T-helper 17 cell (primary cell): ENCODE measurements at regions not wholly inside any gene's neighbourhood (a gene's known extent, or its start where the extent isn't known, plus 50 kb on each side); places are given as distances from the start of the nearest gene placed in this dataset.

Source experiments
- ATAC-seq: fragments of 150-1000 bp; cut with Tn5 transposase; 2 replicates; pipeline ENCODE4 v1.10.0; 2021; ENCODE audit warnings: mild to moderate bottlenecking, moderate library complexity
- DNase-seq, 3 donors: peaks; one replicate each; pipeline versions ENCODE4 v3.0.0 to v3.0.0-alpha.2; 2020 to 2021
- H3K9me3 ChIP-seq: one replicate; pipeline ENCODE4 v1.7.0; 2013; ENCODE audit warnings: low read length, mild to moderate bottlenecking; ENCODE audit not compliant: control insufficient read depth, poor library complexity, severe bottlenecking
- H3K27ac Mint-ChIP-seq: one replicate; pipeline ENCODE4 v1.8.0; 2022; ENCODE audit warnings: mild to moderate bottlenecking, moderate library complexity, mixed read lengths
- H3K27me3 Mint-ChIP-seq: one replicate; pipeline ENCODE4 v1.8.0; 2022; ENCODE audit warnings: mixed read lengths
- H3K36me3 Mint-ChIP-seq: one replicate; pipeline ENCODE4 v1.8.0; 2022; ENCODE audit warnings: low read depth, mixed read lengths
- H3K4me1 Mint-ChIP-seq: one replicate; pipeline ENCODE4 v1.8.0; 2022; ENCODE audit warnings: mild to moderate bottlenecking, mixed read lengths
- H3K4me3 Mint-ChIP-seq: one replicate; pipeline ENCODE4 v1.8.0; 2022; ENCODE audit warnings: mild to moderate bottlenecking, moderate library complexity, mixed read lengths

GRCh38 chr12:94700662-94701061, 50.3 kb upstream of the TMCC3 start:
- no peaks in the 10 kb centered on the region for H3K9me3 ChIP-seq
- no peak overlapping the region for H3K27ac Mint-ChIP-seq
- peaks cover 27% of the 10 kb centered on the region for H3K27me3 Mint-ChIP-seq
- no peaks in the 10 kb centered on the region for H3K36me3 Mint-ChIP-seq
- no peak for ATAC-seq
- no peak overlapping the region for H3K4me3 Mint-ChIP-seq
- no peak for DNase-seq
- H3K4me1 Mint-ChIP-seq: no peaks in the 10 kb centered on the region
